ENCODE measurements at regions not wholly inside any gene's neighbourhood (a gene's known extent, or its start where the extent isn't known, plus 50 kb on each side); places are given as distances from the start of the nearest gene placed in this dataset.

- Mint-ChIP-seq H3K4me3 (ENCODE audit: unreplicated experiment) (no peak overlapping the region), H3K36me3 (ENCODE audit: unreplicated experiment) (no peaks in the 10 kb centered on the region), H3K27me3 (ENCODE audit: unreplicated experiment) (no peaks in the 10 kb centered on the region), H3K9me3 (ENCODE audit: unreplicated experiment) (peaks cover 1% of the 10 kb centered on the region), H3K4me1 (ENCODE audit: low read depth, unreplicated experiment) (no peaks in the 10 kb centered on the region), H3K27ac (ENCODE audit: unreplicated experiment) (no peak overlapping the region)
- DNase-seq, result no peak
- no peak for TF ChIP-seq CTCF (IDR thresholded peaks at IDR 0.05; ENCODE audit: partially characterized antibody, unreplicated experiment)
These were observed 986.5 kb upstream of the ARRDC3 start for GRCh38 chr5:92369587-92369986.

- TF ChIP-seq CTCF (IDR thresholded peaks at IDR 0.05; ENCODE audit: partially characterized antibody, unreplicated experiment), result no peak
- no peaks in the 10 kb centered on the region for H3K36me3 Mint-ChIP-seq (ENCODE audit: unreplicated experiment)
- peaks cover 1% of the 10 kb centered on the region for H3K9me3 Mint-ChIP-seq (ENCODE audit: unreplicated experiment)
- no peak for DNase-seq
- H3K4me3 Mint-ChIP-seq (ENCODE audit: unreplicated experiment), result no peak overlapping the region
- no peaks in the 10 kb centered on the region for H3K4me1 Mint-ChIP-seq (ENCODE audit: low read depth, unreplicated experiment)
- H3K27me3 Mint-ChIP-seq (ENCODE audit: unreplicated experiment), result no peaks in the 10 kb centered on the region
- H3K27ac Mint-ChIP-seq (ENCODE audit: unreplicated experiment), result no peak overlapping the region
These were observed 982.0 kb upstream of the ARRDC3 start for GRCh38 chr5:92364986-92365550.

- H3K4me3 Mint-ChIP-seq (ENCODE audit: unreplicated experiment), result no peak overlapping the region
- no peaks in the 10 kb centered on the region for H3K4me1 Mint-ChIP-seq (ENCODE audit: low read depth, unreplicated experiment)
- DNase-seq, result no peak
- H3K36me3 Mint-ChIP-seq (ENCODE audit: unreplicated experiment), result peaks cover 7% of the 10 kb centered on the region
- TF ChIP-seq CTCF (IDR thresholded peaks at IDR 0.05; ENCODE audit: partially characterized antibody, unreplicated experiment), result no peak
- peaks cover 3% of the 10 kb centered on the region for H3K9me3 Mint-ChIP-seq (ENCODE audit: unreplicated experiment)
- peaks cover 2% of the 10 kb centered on the region for H3K27me3 Mint-ChIP-seq (ENCODE audit: unreplicated experiment)
- no peak overlapping the region for H3K27ac Mint-ChIP-seq (ENCODE audit: unreplicated experiment)
These were observed 970.3 kb upstream of the ARRDC3 start for GRCh38 chr5:92353107-92354030.

GRCh38 chr5:92337772-92338234 is 954.7 kb upstream of the ARRDC3 start:
- H3K36me3 Mint-ChIP-seq (ENCODE audit: unreplicated experiment), result no peaks in the 10 kb centered on the region
- no peaks in the 10 kb centered on the region for H3K4me1 Mint-ChIP-seq (ENCODE audit: low read depth, unreplicated experiment)
- no peaks in the 10 kb centered on the region for H3K9me3 Mint-ChIP-seq (ENCODE audit: unreplicated experiment)
- no peaks in the 10 kb centered on the region for H3K27me3 Mint-ChIP-seq (ENCODE audit: unreplicated experiment)
- no peak overlapping the region for H3K27ac Mint-ChIP-seq (ENCODE audit: unreplicated experiment)
- H3K4me3 Mint-ChIP-seq (ENCODE audit: unreplicated experiment), result no peak overlapping the region
- DNase-seq, result no peak
- TF ChIP-seq CTCF (IDR thresholded peaks at IDR 0.05; ENCODE audit: partially characterized antibody, unreplicated experiment), result no peak

- no peak for TF ChIP-seq CTCF (IDR thresholded peaks at IDR 0.05; ENCODE audit: partially characterized antibody, unreplicated experiment)
- Mint-ChIP-seq H3K9me3 (ENCODE audit: unreplicated experiment) (no peaks in the 10 kb centered on the region), H3K4me1 (ENCODE audit: low read depth, unreplicated experiment) (no peaks in the 10 kb centered on the region), H3K4me3 (ENCODE audit: unreplicated experiment) (no peak overlapping the region), H3K36me3 (ENCODE audit: unreplicated experiment) (no peaks in the 10 kb centered on the region), H3K27ac (ENCODE audit: unreplicated experiment) (no peak overlapping the region), H3K27me3 (ENCODE audit: unreplicated experiment) (no peaks in the 10 kb centered on the region)
- no peak for DNase-seq
These were observed 948.9 kb upstream of the ARRDC3 start for GRCh38 chr5:92332039-92332438.

All from glutamatergic neuron (in vitro differentiated cells).